ENCODE measurements at regions not wholly inside any gene's neighbourhood (a gene's known extent, or its start where the extent isn't known, plus 50 kb on each side); places are given as distances from the start of the nearest gene placed in this dataset.

DNA sequence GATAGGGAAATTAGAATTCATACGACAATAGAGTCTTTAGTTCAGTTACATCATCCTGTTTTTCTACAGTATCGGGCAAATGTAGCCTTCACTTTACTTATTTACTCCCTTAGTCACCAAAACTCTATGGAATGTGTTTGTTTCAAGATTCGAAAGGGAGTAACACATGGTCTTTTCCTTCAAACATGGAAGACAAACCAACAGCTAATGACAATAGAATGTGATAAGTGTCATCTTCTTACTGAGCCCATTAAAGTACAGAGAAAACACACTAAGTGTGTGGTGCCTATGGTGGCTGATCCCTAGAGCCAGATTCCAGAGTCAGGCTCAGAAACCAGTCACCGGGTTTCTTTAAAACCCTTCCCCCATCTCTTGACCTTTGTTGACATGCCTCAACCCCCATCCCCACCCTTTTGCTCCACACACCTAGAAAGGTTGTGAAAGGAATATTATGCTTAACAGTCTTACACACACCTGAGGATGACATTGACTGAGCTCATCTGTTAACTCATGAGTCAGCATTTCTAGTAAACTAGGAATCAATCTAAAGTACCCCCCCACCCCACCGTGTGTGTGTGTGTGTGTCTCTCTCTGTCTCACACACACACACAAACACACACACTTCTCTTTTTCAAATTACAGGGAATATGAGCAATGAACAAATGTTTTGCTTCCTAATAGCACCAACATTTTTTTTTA is 549.6 kb upstream of the CCDC54 start:
- H3K9me3 ChIP-seq = no peaks in the 10 kb centered on the region
- DNase-seq = no peak
- intact Hi-C loops (cut with DNase I) = no loop called here
- no peaks in the 10 kb centered on the region for H3K4me1 ChIP-seq
- H3K36me3 ChIP-seq = no peaks in the 10 kb centered on the region
- TF ChIP-seq, protein P1, sequence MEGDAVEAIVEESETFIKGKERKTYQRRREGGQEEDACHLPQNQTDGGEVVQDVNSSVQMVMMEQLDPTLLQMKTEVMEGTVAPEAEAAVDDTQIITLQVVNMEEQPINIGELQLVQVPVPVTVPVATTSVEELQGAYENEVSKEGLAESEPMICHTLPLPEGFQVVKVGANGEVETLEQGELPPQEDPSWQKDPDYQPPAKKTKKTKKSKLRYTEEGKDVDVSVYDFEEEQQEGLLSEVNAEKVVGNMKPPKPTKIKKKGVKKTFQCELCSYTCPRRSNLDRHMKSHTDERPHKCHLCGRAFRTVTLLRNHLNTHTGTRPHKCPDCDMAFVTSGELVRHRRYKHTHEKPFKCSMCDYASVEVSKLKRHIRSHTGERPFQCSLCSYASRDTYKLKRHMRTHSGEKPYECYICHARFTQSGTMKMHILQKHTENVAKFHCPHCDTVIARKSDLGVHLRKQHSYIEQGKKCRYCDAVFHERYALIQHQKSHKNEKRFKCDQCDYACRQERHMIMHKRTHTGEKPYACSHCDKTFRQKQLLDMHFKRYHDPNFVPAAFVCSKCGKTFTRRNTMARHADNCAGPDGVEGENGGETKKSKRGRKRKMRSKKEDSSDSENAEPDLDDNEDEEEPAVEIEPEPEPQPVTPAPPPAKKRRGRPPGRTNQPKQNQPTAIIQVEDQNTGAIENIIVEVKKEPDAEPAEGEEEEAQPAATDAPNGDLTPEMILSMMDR (IDR thresholded peaks at IDR 0.05) = no peak
- no peak overlapping the region for H3K27ac ChIP-seq
- no peak overlapping the region for H3K4me3 ChIP-seq
- no peak overlapping the region for H3K9ac ChIP-seq (ENCODE audit: low read depth in 2 of 2, low read length in 2 of 2)
- no peaks in the 10 kb centered on the region for H3K27me3 ChIP-seq

DNA sequence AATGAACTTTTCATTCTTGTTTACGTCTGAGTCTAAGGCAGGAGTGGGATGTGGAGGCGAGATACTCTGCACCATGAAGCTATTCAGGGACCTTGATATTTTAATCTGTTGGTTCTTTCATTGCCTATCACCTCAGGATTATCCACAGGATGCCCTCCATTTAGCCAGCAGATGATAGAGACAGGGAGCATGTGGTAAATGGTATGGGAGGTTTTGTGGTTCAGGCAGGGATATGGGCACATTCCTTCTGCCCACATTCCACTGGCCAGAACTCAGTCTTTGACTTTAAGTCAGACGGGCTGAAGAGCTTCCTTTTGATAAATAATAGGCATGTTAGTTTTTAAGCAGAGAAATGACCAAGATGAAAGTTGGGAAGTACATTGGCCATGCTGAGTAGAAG is 548.0 kb upstream of the CCDC54 start:
- Histone ChIP-seq H3K9me3 (no peaks in the 10 kb centered on the region), H3K27ac (no peak overlapping the region), H3K4me1 (no peaks in the 10 kb centered on the region), H3K27me3 (no peaks in the 10 kb centered on the region), H3K36me3 (no peaks in the 10 kb centered on the region), H3K4me3 (no peak overlapping the region), H3K9ac (ENCODE audit: low read depth in 2 of 2, low read length in 2 of 2) (no peak overlapping the region)
- intact Hi-C loops (cut with DNase I) = no loop called here
- TF ChIP-seq, protein P1 (IDR thresholded peaks at IDR 0.05) = no peak
- DNase-seq = no peak

DNA sequence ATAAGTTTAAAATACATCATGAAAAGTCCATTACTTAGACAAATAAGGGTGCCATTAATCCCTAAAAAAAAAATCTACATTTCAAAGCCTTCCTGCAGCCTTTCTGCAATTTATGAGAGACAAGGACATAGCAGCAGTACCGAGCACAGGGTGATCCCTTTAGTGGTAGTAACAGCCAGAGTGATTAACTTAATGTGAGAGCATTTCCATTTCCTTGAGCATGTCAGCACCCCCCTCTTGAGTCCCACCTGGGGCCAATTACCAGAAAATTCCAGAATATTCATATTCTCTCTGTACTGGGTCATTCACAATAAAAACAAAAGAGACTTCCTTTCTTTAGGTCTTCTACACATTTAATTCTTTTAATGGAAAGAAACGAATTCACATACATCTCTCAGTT is 546.9 kb upstream of the CCDC54 start:
- Histone ChIP-seq H3K9me3 (no peaks in the 10 kb centered on the region), H3K9ac (ENCODE audit: low read depth in 2 of 2, low read length in 2 of 2) (no peak overlapping the region), H3K27me3 (no peaks in the 10 kb centered on the region), H3K4me3 (no peak overlapping the region), H3K27ac (no peak overlapping the region), H3K36me3 (no peaks in the 10 kb centered on the region), H3K4me1 (no peaks in the 10 kb centered on the region)
- TF ChIP-seq, protein P1 (IDR thresholded peaks at IDR 0.05) = no peak
- intact Hi-C loops (cut with DNase I) = no loop called here
- no peak for DNase-seq

DNA sequence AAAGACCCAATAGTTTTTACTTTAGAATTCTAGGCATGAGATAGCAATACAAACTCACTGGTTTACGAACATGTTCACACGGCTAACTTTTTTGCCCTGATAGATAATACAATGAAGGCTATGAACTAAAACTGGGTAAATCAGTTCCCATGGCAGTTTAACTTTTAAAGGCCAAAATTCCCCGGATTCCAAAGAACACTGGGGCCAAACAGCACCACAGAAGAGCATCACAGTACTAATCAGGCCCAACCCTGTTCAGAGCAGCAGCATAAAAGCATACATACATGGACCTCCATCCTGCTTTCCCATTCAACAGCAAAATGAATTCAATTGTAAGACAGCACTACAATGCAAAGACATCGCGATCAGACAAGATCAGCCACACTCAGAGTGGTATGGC is 540.3 kb upstream of the CCDC54 start:
- Histone ChIP-seq H3K27ac (no peak overlapping the region), H3K27me3 (no peaks in the 10 kb centered on the region), H3K4me3 (no peak overlapping the region), H3K36me3 (no peaks in the 10 kb centered on the region), H3K4me1 (no peaks in the 10 kb centered on the region), H3K9me3 (no peaks in the 10 kb centered on the region), H3K9ac (ENCODE audit: low read depth in 2 of 2, low read length in 2 of 2) (no peak overlapping the region)
- DNase-seq = no peak
- TF ChIP-seq, protein P1 (IDR thresholded peaks at IDR 0.05) = no peak
- intact Hi-C loops (cut with DNase I) = no loop called here

DNA sequence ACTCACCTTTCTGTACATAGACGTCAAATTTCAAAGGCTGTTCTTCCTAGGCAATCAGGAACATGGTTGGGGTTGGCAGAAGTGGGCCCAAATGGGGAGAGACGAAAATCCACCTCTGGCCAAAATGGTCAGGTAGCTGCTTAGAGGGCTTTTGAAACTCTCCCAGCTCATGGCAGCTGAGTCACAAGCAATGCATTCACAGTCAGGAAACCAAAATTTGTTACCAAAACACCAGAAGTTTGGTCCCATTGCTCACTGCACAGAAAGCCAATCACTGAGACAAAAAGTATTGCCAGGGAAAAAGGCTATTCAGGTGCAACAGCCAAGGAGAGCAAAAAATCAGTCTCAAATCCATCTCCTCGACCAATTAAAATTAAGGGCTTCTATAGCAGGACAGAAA is 539.6 kb upstream of the CCDC54 start:
- intact Hi-C loops (cut with DNase I) = no loop called here
- H3K4me3 ChIP-seq = no peak overlapping the region
- TF ChIP-seq, protein P1 (IDR thresholded peaks at IDR 0.05) = no peak
- H3K9me3 ChIP-seq = no peaks in the 10 kb centered on the region
- H3K27ac ChIP-seq = no peak overlapping the region
- no peak overlapping the region for H3K9ac ChIP-seq (ENCODE audit: low read depth in 2 of 2, low read length in 2 of 2)
- DNase-seq = no peak
- H3K36me3 ChIP-seq = no peaks in the 10 kb centered on the region
- H3K27me3 ChIP-seq = no peaks in the 10 kb centered on the region
- no peaks in the 10 kb centered on the region for H3K4me1 ChIP-seq

All from colonic mucosa (tissue), 4 donors.